Adrenal gland (tissue), 5 donors: ENCODE measurements at regions not wholly inside any gene's neighbourhood (a gene's known extent, or its start where the extent isn't known, plus 50 kb on each side); places are given as distances from the start of the nearest gene placed in this dataset.

Experiments used
- CTCF ChIP-seq, 6 experiments: fragments of 450-650 bp in 4 of 6; fragments of 200-600 bp in 2 of 6; sonication (generic) in 1 of 6; IDR thresholded peaks; 1 replicate in 5 of 6; 2 replicates in 1 of 6; pipeline versions ENCODE4 v1.5.1 to v1.8.0; 2016 to 2021; ENCODE audit warnings: antibody characterized with exemption in 6 of 6, mild to moderate bottlenecking in 2 of 6, moderate library complexity in 1 of 6
- POLR2A ChIP-seq, 2 donors: fragments of 450-650 bp; IDR thresholded peaks; one replicate each; pipeline ENCODE4 v1.6.1; 2017; ENCODE audit warnings: antibody characterized with exemption in 2 of 2, mild to moderate bottlenecking in 2 of 2, moderate library complexity in 1 of 2
- donor health status: DM: no; HTN: no; CAD: no.

GRCh38 chr5:107321906-107322305, 348.8 kb downstream of the EFNA5 start:
- TF ChIP-seq CTCF (IDR thresholded peaks at IDR 0.05) (no peak), POLR2A (IDR thresholded peaks at IDR 0.05) (no peak)
